Right lobe of liver (tissue), 4 donors: ENCODE measurements at regions not wholly inside any gene's neighbourhood (a gene's known extent, or its start where the extent isn't known, plus 50 kb on each side); places are given as distances from the start of the nearest gene placed in this dataset.

Experiments
- POLR2A ChIP-seq: fragments of 450-650 bp; IDR thresholded peaks from one replicate; pipeline ENCODE4 v1.6.1; 2017; ENCODE audit warnings: antibody characterized with exemption, mild to moderate bottlenecking
- TF ChIP-seq, protein P1 (sequence below), 4 donors: fragments of 200-600 bp in 3 of 4; fragments of 450-650 bp in 1 of 4; IDR thresholded peaks; one replicate each; pipeline versions ENCODE4 v1.5.1 to v1.8.0; 2016 to 2022; ENCODE audit warnings: antibody characterized with exemption in 4 of 4, mild to moderate bottlenecking in 2 of 4
- donor health status: DM: no; HTN: no; CAD: no.
- donor health status: DM: no; HTN: no; CAD: no.
- donor health status: DM: no; HTN: yes; CAD: no.

DNA sequence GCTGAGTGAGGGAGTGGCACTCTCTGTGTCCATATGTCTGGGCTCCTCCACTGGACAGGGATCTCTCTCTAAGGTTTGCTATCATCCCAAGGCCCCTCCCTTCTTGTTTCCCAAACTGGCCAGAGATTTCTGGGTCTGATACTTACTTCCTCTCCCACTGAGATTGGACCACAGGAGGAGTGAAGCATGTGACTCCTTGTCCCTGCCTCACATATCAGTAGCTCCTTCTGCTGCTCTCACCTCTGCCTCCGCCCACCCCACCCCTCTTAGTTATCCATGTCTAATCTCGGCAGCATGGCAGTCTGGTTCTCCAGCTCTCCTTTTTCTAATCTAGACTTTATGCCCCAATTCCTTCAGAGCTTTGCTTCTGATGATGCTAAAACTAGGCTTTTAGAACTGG is 223.1 kb downstream of the RPLP1 start:
- TF ChIP-seq POLR2A: no peak
- TF ChIP-seq, protein P1, sequence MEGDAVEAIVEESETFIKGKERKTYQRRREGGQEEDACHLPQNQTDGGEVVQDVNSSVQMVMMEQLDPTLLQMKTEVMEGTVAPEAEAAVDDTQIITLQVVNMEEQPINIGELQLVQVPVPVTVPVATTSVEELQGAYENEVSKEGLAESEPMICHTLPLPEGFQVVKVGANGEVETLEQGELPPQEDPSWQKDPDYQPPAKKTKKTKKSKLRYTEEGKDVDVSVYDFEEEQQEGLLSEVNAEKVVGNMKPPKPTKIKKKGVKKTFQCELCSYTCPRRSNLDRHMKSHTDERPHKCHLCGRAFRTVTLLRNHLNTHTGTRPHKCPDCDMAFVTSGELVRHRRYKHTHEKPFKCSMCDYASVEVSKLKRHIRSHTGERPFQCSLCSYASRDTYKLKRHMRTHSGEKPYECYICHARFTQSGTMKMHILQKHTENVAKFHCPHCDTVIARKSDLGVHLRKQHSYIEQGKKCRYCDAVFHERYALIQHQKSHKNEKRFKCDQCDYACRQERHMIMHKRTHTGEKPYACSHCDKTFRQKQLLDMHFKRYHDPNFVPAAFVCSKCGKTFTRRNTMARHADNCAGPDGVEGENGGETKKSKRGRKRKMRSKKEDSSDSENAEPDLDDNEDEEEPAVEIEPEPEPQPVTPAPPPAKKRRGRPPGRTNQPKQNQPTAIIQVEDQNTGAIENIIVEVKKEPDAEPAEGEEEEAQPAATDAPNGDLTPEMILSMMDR (IDR thresholded peaks at IDR 0.05): no peak
